ENCODE measurements at regions not wholly inside any gene's neighbourhood (a gene's known extent, or its start where the extent isn't known, plus 50 kb on each side); places are given as distances from the start of the nearest gene placed in this dataset.
"Not testable (repeated sequence)": the region's sequence is repeated elsewhere in the genome, so short reads cannot be mapped to it uniquely, and the experiment has no call there.

- DNase-seq (ENCODE audit: low spot score), result no peak
Measured at GRCh38 chr11:45754741-45755140, 50.2 kb upstream of the SLC35C1 start.

- no peak for DNase-seq (ENCODE audit: low spot score)
Measured at GRCh38 chr11:45754261-45754709, 50.7 kb upstream of the SLC35C1 start.

GRCh38 chr11:45752106-45752505 lies 52.8 kb upstream of the SLC35C1 start:
- DNase-seq (ENCODE audit: low spot score), result no peak

GRCh38 chr11:45751430-45751829 lies 53.5 kb upstream of the SLC35C1 start:
- DNase-seq (ENCODE audit: low spot score), result peak; percentile 71

GRCh38 chr11:45750439-45750838 lies 54.5 kb upstream of the SLC35C1 start:
- DNase-seq (ENCODE audit: low spot score), result no peak

GRCh38 chr11:45748801-45749200 lies 56.1 kb upstream of the SLC35C1 start:
- DNase-seq (ENCODE audit: low spot score), result no peak

- DNase-seq (ENCODE audit: low spot score), result no peak
Measured at GRCh38 chr11:45745065-45745811, 59.7 kb upstream of the SLC35C1 start.

- no peak for DNase-seq (ENCODE audit: low spot score)
Measured at GRCh38 chr11:45743556-45744468, 61.1 kb upstream of the SLC35C1 start.

GRCh38 chr11:45741582-45741981 lies 63.4 kb upstream of the SLC35C1 start:
- DNase-seq (ENCODE audit: low spot score), result no peak

- no peak for DNase-seq (ENCODE audit: low spot score)
Measured at GRCh38 chr11:45741032-45741431, 63.9 kb upstream of the SLC35C1 start.

- DNase-seq (ENCODE audit: low spot score), result no peak
Measured at GRCh38 chr11:45739866-45740265, 65.1 kb upstream of the SLC35C1 start.

GRCh38 chr11:45739071-45739470 lies 65.9 kb upstream of the SLC35C1 start:
- DNase-seq (ENCODE audit: low spot score), result not testable (repeated sequence)

- not testable (repeated sequence) for DNase-seq (ENCODE audit: low spot score)
Measured at GRCh38 chr11:45738194-45738593, 66.8 kb upstream of the SLC35C1 start.

GRCh38 chr11:45737056-45737455 lies 67.9 kb upstream of the SLC35C1 start:
- DNase-seq (ENCODE audit: low spot score), result no peak

GRCh38 chr11:45736424-45736823 lies 68.5 kb upstream of the SLC35C1 start:
- DNase-seq (ENCODE audit: low spot score), result no peak

- DNase-seq (ENCODE audit: low spot score), result no peak
Measured at GRCh38 chr11:45733176-45733575, 67.8 kb upstream of the CHST1 start.

- DNase-seq (ENCODE audit: low spot score), result no peak
Measured at GRCh38 chr11:45732343-45732742, 66.9 kb upstream of the CHST1 start.

GRCh38 chr11:45731171-45731570 lies 65.7 kb upstream of the CHST1 start:
- not testable (repeated sequence) for DNase-seq (ENCODE audit: low spot score)

GRCh38 chr11:45730014-45730413 lies 64.6 kb upstream of the CHST1 start:
- DNase-seq (ENCODE audit: low spot score), result no peak

GRCh38 chr11:45726493-45727054 lies 61.2 kb upstream of the CHST1 start:
- no peak for DNase-seq (ENCODE audit: low spot score)

GRCh38 chr11:45725776-45726492 lies 60.5 kb upstream of the CHST1 start:
- no peak for DNase-seq (ENCODE audit: low spot score)

- DNase-seq (ENCODE audit: low spot score), result no peak
Measured at GRCh38 chr11:45725121-45725520, 59.7 kb upstream of the CHST1 start.

Data from iPS-NIHi11 (cell line).